GM12872 (cell line): ENCODE measurements at regions not wholly inside any gene's neighbourhood (a gene's known extent, or its start where the extent isn't known, plus 50 kb on each side); places are given as distances from the start of the nearest gene placed in this dataset.

ENCODE experiments used
- CTCF ChIP-seq: IDR thresholded peaks from 3 replicates; pipeline ENCODE4 v1.5.1; 2011; ENCODE audit warnings: low read depth, mild to moderate bottlenecking, low read length, moderate library complexity; ENCODE audit not compliant: insufficient read depth

GRCh38 chr5:113721171-113721570, 207.7 kb downstream of the YTHDC2 start:
- TF ChIP-seq CTCF = no peak

- TF ChIP-seq CTCF = no peak
Observed at GRCh38 chr5:113723021-113723420, 209.5 kb downstream of the YTHDC2 start.

- TF ChIP-seq CTCF = no peak
Observed at GRCh38 chr5:113735751-113736150, 222.3 kb downstream of the YTHDC2 start.

DNA sequence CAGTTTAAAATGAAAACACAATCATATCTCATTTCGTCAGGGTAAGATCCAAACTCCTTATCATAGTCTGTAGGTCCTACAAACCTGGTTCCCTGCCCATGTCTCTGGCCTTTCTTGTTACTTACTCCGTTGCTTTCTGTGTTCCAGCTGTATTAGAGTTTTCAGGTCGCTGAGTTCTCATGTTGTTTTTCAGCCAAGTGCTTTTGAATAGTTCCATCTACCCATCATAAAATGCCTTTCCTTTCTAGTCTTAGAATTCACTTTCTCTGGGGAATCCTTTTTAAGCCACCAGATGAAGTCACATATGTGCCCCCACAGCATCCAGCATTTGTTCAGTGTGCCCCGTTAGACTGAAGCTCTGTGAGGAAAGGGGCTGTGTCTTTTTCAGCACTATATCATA, 228.7 kb downstream of the YTHDC2 start:
- TF ChIP-seq CTCF = no peak

GRCh38 chr5:113742639-113743038, 229.1 kb downstream of the YTHDC2 start:
- no peak for TF ChIP-seq CTCF

DNA sequence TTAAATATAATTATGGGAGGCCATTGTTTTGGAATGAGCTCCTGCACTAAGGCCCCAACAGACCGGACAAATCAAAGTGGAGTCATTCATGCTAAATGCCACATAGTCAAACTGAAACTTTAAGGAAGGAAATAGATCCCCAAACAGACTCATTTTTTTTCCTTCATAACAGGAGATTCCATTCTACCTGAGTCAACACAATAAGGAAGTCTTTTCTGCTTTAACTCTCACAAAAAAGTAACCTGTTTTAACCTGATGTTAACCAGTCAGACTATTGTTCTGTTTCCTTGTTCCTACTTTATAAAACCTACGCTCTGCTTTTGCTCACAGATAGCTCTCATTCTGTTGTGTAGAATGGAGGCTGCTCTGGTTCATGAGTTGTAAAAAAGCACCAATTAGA, 234.9 kb downstream of the YTHDC2 start:
- TF ChIP-seq CTCF = no peak

DNA sequence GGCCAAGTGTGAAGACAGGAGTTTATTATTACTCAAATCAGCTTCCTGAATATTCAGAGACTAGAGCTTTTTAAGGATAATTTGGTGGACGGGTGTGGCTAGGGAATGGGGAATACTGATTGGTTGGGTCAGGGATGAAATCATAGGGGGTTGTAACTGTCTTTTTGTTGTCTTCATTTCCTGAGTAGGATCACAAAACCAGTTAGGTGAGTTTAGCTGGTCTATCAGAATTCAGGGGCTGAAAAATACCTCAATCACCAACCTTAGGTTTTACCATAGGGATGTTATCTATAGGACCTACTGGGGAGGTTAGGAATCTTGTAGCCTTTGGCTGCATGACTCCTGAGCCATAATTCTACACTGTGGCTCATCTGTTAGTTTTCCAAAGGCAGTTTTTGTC, 235.8 kb downstream of the YTHDC2 start:
- no peak for TF ChIP-seq CTCF

- no peak for TF ChIP-seq CTCF
Observed at GRCh38 chr5:113755516-113755915, 242.0 kb downstream of the YTHDC2 start.
